Keratinocyte (primary cell): ENCODE measurements at regions not wholly inside any gene's neighbourhood (a gene's known extent, or its start where the extent isn't known, plus 50 kb on each side); places are given as distances from the start of the nearest gene placed in this dataset.

ENCODE experiments used
- EZH2 ChIP-seq: IDR thresholded peaks from one replicate; pipeline ENCODE4 v1.6.1; 2012; ENCODE audit warnings: inconsistent platforms, mild to moderate bottlenecking, low read length, moderate library complexity
- TF ChIP-seq, protein P1 (sequence below), 3 experiments: IDR thresholded peaks in 1 of 3; conservative IDR thresholded peaks in 1 of 3; optimal IDR thresholded peaks in 1 of 3; 2 replicates in 2 of 3; 3 replicates in 1 of 3; pipeline versions ENCODE3 to v1.5.1; 2011; ENCODE audit warnings: low read length in 3 of 3, mild to moderate bottlenecking in 3 of 3, moderate library complexity in 2 of 3, control low read depth in 1 of 3, inconsistent platforms in 1 of 3; ENCODE audit not compliant: insufficient read depth in 2 of 3; ENCODE audit errors: extremely low read depth in 1 of 3

DNA sequence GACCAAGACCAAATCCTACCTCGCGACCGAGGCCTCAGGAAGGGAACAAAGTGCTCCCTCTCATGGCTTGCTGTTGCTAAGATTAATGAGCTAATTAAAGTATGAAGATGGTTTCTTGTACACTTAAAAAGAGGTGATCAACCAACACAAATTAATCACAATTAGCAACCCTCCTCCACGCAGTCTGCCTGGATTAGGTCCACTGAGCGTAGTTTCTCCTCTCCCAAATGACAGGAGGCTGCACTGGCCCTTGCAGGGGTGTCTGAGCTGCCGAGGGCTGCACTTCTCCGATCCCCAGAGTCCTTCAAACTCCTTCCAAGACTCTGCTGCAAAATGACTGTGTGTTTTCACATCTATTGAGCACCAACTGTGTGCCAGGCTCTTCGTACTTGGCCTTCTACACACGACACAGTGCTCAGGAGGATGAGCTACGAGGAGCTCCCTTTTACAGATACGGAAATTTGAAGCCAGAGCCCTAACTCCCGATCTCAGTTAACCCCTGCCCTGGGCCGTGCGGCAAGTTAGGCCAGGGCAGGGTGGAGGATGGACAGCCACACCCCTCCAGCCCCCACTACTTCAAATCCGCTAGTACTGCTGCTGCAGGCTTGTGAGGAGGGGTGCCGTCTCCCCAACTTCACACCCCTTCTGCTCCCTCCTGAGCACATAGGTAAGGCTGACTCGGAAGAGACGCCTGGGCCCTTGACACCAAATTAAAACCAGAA is 101.0 kb upstream of the LINGO1 start:
- TF ChIP-seq EZH2 = no peak
- TF ChIP-seq, protein P1, sequence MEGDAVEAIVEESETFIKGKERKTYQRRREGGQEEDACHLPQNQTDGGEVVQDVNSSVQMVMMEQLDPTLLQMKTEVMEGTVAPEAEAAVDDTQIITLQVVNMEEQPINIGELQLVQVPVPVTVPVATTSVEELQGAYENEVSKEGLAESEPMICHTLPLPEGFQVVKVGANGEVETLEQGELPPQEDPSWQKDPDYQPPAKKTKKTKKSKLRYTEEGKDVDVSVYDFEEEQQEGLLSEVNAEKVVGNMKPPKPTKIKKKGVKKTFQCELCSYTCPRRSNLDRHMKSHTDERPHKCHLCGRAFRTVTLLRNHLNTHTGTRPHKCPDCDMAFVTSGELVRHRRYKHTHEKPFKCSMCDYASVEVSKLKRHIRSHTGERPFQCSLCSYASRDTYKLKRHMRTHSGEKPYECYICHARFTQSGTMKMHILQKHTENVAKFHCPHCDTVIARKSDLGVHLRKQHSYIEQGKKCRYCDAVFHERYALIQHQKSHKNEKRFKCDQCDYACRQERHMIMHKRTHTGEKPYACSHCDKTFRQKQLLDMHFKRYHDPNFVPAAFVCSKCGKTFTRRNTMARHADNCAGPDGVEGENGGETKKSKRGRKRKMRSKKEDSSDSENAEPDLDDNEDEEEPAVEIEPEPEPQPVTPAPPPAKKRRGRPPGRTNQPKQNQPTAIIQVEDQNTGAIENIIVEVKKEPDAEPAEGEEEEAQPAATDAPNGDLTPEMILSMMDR (optimal IDR thresholded peaks at IDR 0.05 in 1 of 3, IDR thresholded peaks at IDR 0.05 in 1 of 3, conservative IDR thresholded peaks at IDR 0.05 in 1 of 3; ENCODE audit: extremely low read depth in 1 of 3, insufficient read depth in 2 of 3, low read length in 3 of 3) = no peak
